OCI-LY3 (cell line): ENCODE measurements at regions not wholly inside any gene's neighbourhood (a gene's known extent, or its start where the extent isn't known, plus 50 kb on each side); places are given as distances from the start of the nearest gene placed in this dataset.

Experiments
- EZH2phosphoT487 ChIP-seq: fragments of 200-600 bp; shearing (Covaris generic); IDR thresholded peaks from 2 replicates; pipeline ENCODE4 v1.6.1; 2018; ENCODE audit warnings: antibody characterized with exemption, mixed run types, low read depth
- TF ChIP-seq, protein P1 (sequence below): fragments of 200-600, 300-600 bp; sonication (generic); IDR thresholded peaks from 2 replicates; pipeline ENCODE4 v1.5.1; 2014; ENCODE audit warnings: antibody characterized with exemption, low read length, low read depth

DNA sequence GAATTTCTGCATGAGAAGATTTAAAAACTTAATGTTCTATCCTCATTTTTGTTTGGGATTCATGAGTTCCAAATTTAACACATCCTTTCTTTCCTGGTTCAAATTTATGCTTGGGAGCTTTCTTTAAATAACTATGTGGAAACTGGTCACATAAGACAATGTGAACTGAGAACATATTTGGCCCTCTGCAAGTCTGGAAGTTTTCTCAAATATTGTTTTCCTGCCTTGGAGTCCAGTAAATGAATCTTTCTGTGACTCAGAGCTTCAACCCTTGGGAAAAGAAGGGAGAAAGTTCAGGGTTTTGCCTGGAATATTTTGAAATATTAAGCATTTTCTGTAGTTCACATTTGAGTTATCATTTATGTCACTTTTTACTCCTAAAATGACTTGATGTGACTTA lies 559.0 kb upstream of the NRP1 start:
- TF ChIP-seq, protein P1, sequence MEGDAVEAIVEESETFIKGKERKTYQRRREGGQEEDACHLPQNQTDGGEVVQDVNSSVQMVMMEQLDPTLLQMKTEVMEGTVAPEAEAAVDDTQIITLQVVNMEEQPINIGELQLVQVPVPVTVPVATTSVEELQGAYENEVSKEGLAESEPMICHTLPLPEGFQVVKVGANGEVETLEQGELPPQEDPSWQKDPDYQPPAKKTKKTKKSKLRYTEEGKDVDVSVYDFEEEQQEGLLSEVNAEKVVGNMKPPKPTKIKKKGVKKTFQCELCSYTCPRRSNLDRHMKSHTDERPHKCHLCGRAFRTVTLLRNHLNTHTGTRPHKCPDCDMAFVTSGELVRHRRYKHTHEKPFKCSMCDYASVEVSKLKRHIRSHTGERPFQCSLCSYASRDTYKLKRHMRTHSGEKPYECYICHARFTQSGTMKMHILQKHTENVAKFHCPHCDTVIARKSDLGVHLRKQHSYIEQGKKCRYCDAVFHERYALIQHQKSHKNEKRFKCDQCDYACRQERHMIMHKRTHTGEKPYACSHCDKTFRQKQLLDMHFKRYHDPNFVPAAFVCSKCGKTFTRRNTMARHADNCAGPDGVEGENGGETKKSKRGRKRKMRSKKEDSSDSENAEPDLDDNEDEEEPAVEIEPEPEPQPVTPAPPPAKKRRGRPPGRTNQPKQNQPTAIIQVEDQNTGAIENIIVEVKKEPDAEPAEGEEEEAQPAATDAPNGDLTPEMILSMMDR, result no peak
- no peak for TF ChIP-seq EZH2phosphoT487
